GM12891 (cell line): ENCODE measurements at regions not wholly inside any gene's neighbourhood (a gene's known extent, or its start where the extent isn't known, plus 50 kb on each side); places are given as distances from the start of the nearest gene placed in this dataset.

ENCODE experiments used
- POLR2A ChIP-seq: IDR thresholded peaks from 2 replicates; pipeline ENCODE4 v1.6.1; 2011; ENCODE audit warnings: low read depth, low read length, control low read depth
- POLR2AphosphoS5 ChIP-seq: IDR thresholded peaks from 2 replicates; pipeline ENCODE4 v1.6.1; 2011; ENCODE audit warnings: low read depth, low read length, control low read depth

GRCh38 chr4:177225605-177226004 lies 84.1 kb upstream of the NEIL3 start:
- TF ChIP-seq POLR2A, result no peak
- no peak for TF ChIP-seq POLR2AphosphoS5
